B cell (primary cell): ENCODE measurements at regions not wholly inside any gene's neighbourhood (a gene's known extent, or its start where the extent isn't known, plus 50 kb on each side); places are given as distances from the start of the nearest gene placed in this dataset.

Source experiments
- ATAC-seq: fragments of 200-7000 bp; cut with Tn5 transposase; one replicate; pipeline ENCODE4 v1.10.0; 2021; ENCODE audit warnings: low read depth, mild to moderate bottlenecking, moderate number of reproducible peaks, moderate library complexity
- CTCF ChIA-PET: fragments of 350-600 bp; sonication (Branson Sonifier 250); formaldehyde crosslinking; loops from one replicate; lab custom pipeline; 2021; ENCODE audit warnings: antibody characterized with exemption, inconsistent platforms; lab: Charles Lee
- POLR2A ChIA-PET: fragments of 350-600 bp; sonication (Branson Sonifier 250); formaldehyde crosslinking; loops from one replicate; lab custom pipeline; 2021; ENCODE audit warnings: antibody characterized with exemption; lab: Charles Lee
- DNase-seq: peaks from one replicate; pipeline ENCODE4 v3.0.0; 2013
- H2AFZ ChIP-seq: 2 replicates; pipeline ENCODE4 v1.6.1; 2012; ENCODE audit warnings: mild to moderate bottlenecking, low read depth, low read length; ENCODE audit not compliant: insufficient read depth, poor library complexity, severe bottlenecking
- H3K27ac ChIP-seq, 2 donors: 1 replicate in 1 of 2; 2 replicates in 1 of 2; pipeline ENCODE4 v1.5.1; 2012 to 2013; ENCODE audit warnings: low read length in 2 of 2, mild to moderate bottlenecking in 2 of 2, moderate library complexity in 1 of 2
- H3K27me3 ChIP-seq, 4 experiments: fragments of 200-600 bp in 1 of 4; sonication (generic) in 1 of 4; replicated peaks in 1 of 4; 1 replicate in 2 of 4; 2 replicates in 2 of 4; pipeline versions ENCODE4 v1.6.1 to v1.7.0; 2013 to 2016; ENCODE audit warnings: low read length in 3 of 4, mild to moderate bottlenecking in 2 of 4, mixed read lengths in 1 of 4, moderate library complexity in 1 of 4; ENCODE audit not compliant: insufficient read depth in 4 of 4, control insufficient read depth in 3 of 4; ENCODE audit errors: control extremely low read depth in 1 of 4
- H3K36me3 ChIP-seq, 2 experiments: replicated peaks in 1 of 2; 1 replicate in 1 of 2; 2 replicates in 1 of 2; pipeline versions ENCODE4 v1.6.1 to v1.7.1; 2013; ENCODE audit warnings: low read length in 1 of 2; ENCODE audit not compliant: insufficient read depth in 2 of 2, control insufficient read depth in 1 of 2; ENCODE audit errors: control extremely low read depth in 1 of 2, extremely low read depth in 1 of 2
- H3K4me1 ChIP-seq, 2 donors: fragments of 200-600 bp in 1 of 2; sonication (generic) in 1 of 2; 1 replicate in 1 of 2; 2 replicates in 1 of 2; pipeline versions ENCODE4 v1.5.1 to v1.6.1; 2013 to 2017; ENCODE audit warnings: low read length in 2 of 2; ENCODE audit not compliant: control insufficient read depth in 2 of 2, insufficient read depth in 2 of 2
- H3K4me2 ChIP-seq: replicated peaks from 2 replicates; pipeline ENCODE3; 2012; ENCODE audit warnings: mild to moderate bottlenecking, low read depth, low read length; ENCODE audit not compliant: poor library complexity, severe bottlenecking
- H3K4me3 ChIP-seq, 5 experiments: fragments of 200-600 bp in 1 of 5; sonication (generic) in 1 of 5; 1 replicate in 3 of 5; 2 replicates in 2 of 5; pipeline versions ENCODE4 v1.5.1 to v1.7.0; 2011 to 2016; ENCODE audit warnings: low read length in 4 of 5, mild to moderate bottlenecking in 4 of 5, low read depth in 2 of 5, control low read depth in 1 of 5, moderate library complexity in 1 of 5; ENCODE audit not compliant: insufficient read depth in 1 of 5; ENCODE audit errors: control extremely low read depth in 1 of 5, extremely low read depth in 1 of 5
- H3K79me2 ChIP-seq: fragments of 200-600 bp; sonication (generic); one replicate; pipeline ENCODE4 v1.6.0; 2016; ENCODE audit warnings: low read length; ENCODE audit not compliant: control insufficient read depth, insufficient read depth
- H3K9ac ChIP-seq: fragments of 200-600 bp; sonication (generic); 2 replicates; pipeline ENCODE4 v1.6.1; 2017; ENCODE audit warnings: mild to moderate bottlenecking, low read length, moderate library complexity
- H3K9me3 ChIP-seq, 3 donors: one replicate each; pipeline versions ENCODE4 v1.6.1 to v1.7.1; 2013; ENCODE audit warnings: low read length in 2 of 3; ENCODE audit not compliant: control insufficient read depth in 2 of 3, insufficient read depth in 1 of 3; ENCODE audit errors: control extremely low read depth in 1 of 3
- H4K20me1 ChIP-seq: 2 replicates; pipeline ENCODE4 v1.6.0; 2012; ENCODE audit warnings: mild to moderate bottlenecking, low read length; ENCODE audit not compliant: insufficient read depth, control insufficient read depth, poor library complexity, severe bottlenecking
- H3K27ac Mint-ChIP-seq: one replicate; pipeline ENCODE4 v1.8.0; 2021; ENCODE audit warnings: mixed read lengths
- H3K27me3 Mint-ChIP-seq: one replicate; pipeline ENCODE4 v1.8.0; 2021; ENCODE audit warnings: mixed read lengths
- H3K4me1 Mint-ChIP-seq: one replicate; pipeline ENCODE4 v1.8.0; 2021; ENCODE audit warnings: mixed read lengths
- H3K4me3 Mint-ChIP-seq: one replicate; pipeline ENCODE4 v1.8.0; 2021; ENCODE audit warnings: mixed read lengths
- H3K9me3 Mint-ChIP-seq: one replicate; pipeline ENCODE4 v1.8.0; 2022; ENCODE audit warnings: mixed read lengths; ENCODE audit not compliant: insufficient read depth
- CTCF ChIP-seq: fragments of 200-600 bp; IDR thresholded peaks from one replicate; pipeline ENCODE4 v1.8.0; 2022; ENCODE audit warnings: antibody characterized with exemption, mild to moderate bottlenecking
- EZH2 ChIP-seq: IDR thresholded peaks from 2 replicates; pipeline ENCODE4 v1.6.1; 2012; ENCODE audit warnings: borderline replicate concordance, low read depth, mild to moderate bottlenecking, moderate library complexity, low read length; ENCODE audit not compliant: insufficient read depth, poor library complexity, severe bottlenecking
- WGBS: methylation state at CpG from one replicate; pipeline ENCODE4 v1.1.5; 2013; ENCODE audit warnings: missing lambda C conversion rate; ENCODE audit not compliant: insufficient coverage; 5-methylcytosine and 5-hydroxymethylcytosine counted together
- intact Hi-C: fragments of 100-400 bp; cut with micrococcal nuclease; formaldehyde crosslinking; loops from one replicate; pipeline ENCODE4 v1.10.0; 2022

- Mint-ChIP-seq H3K9me3 (no peaks in the 10 kb centered on the region), H3K4me1 (peaks cover 5% of the 10 kb centered on the region), H3K27ac (no peak overlapping the region), H3K27me3 (no peaks in the 10 kb centered on the region), H3K4me3 (no peak overlapping the region)
- CTCF ChIA-PET = no interaction called here
- Histone ChIP-seq H3K4me3 (no peak overlapping the region), H3K4me2 (no peak overlapping the region), H3K36me3 (no peaks in the 10 kb centered on the region), H3K9ac (no peak overlapping the region), H3K79me2 (no peaks in the 10 kb centered on the region), H4K20me1 (no peaks in the 10 kb centered on the region), H2AFZ (no peak overlapping the region), H3K27ac (no peak overlapping the region), H3K9me3 (no peaks in the 10 kb centered on the region), H3K4me1 (no peaks in the 10 kb centered on the region), H3K27me3 (no peaks in the 10 kb centered on the region)
- ATAC-seq = no peak
- DNase-seq = no peak
- WGBS = 67% methylated on average over 1 of the region's 1 CpG
- intact Hi-C loops = no loop called here
- TF ChIP-seq EZH2 (no peak), CTCF (no peak)
- POLR2A ChIA-PET = no interaction called here
Measured at GRCh38 chr4:175447016-175447415, 365.0 kb downstream of the GPM6A start.

GRCh38 chr4:175450446-175450845 lies 361.6 kb downstream of the GPM6A start:
- no peak overlapping the region for H3K4me3 Mint-ChIP-seq
- Histone ChIP-seq H2AFZ (no peak overlapping the region), H3K9me3 (peaks cover 0 to 6% (median 0%) of the 10 kb centered on the region in 3 donors), H3K4me3 (no peak overlapping the region), H4K20me1 (no peaks in the 10 kb centered on the region), H3K4me1 (no peaks in the 10 kb centered on the region), H3K79me2 (no peaks in the 10 kb centered on the region), H3K27ac (no peak overlapping the region), H3K36me3 (no peaks in the 10 kb centered on the region), H3K9ac (no peak overlapping the region), H3K4me2 (no peak overlapping the region), H3K27me3 (no peaks in the 10 kb centered on the region)
- TF ChIP-seq EZH2 (no peak), CTCF (no peak)
- no peaks in the 10 kb centered on the region for H3K27me3 Mint-ChIP-seq
- DNase-seq = no peak
- intact Hi-C loops = no loop called here
- H3K4me1 Mint-ChIP-seq = peaks cover 5% of the 10 kb centered on the region
- H3K27ac Mint-ChIP-seq = no peak overlapping the region
- POLR2A ChIA-PET = no interaction called here
- CTCF ChIA-PET = no interaction called here
- ATAC-seq = no peak
- no peaks in the 10 kb centered on the region for H3K9me3 Mint-ChIP-seq
